HepG2 (cell line): ENCODE measurements at regions not wholly inside any gene's neighbourhood (a gene's known extent, or its start where the extent isn't known, plus 50 kb on each side); places are given as distances from the start of the nearest gene placed in this dataset.

Source experiments
- ATAC-seq: fragments of 200-7000 bp; cut with Tn5 transposase; 3 replicates; pipeline ENCODE4 v1.9.1; 2020; ENCODE audit warnings: mild to moderate bottlenecking, moderate library complexity
- BruUV-seq: library from RNA; stranded (reverse); fragments of 400-500 nt; replicated peaks from 2 replicates; lab custom pipeline; 2021; lab: Mats Ljungman, UMichigan
- CTCF ChIA-PET: fragments of 300-600 bp; formaldehyde crosslinking; extraction: SDS; loops from one replicate; lab custom pipeline; 2021; ENCODE audit warnings: low total read pairs, inconsistent platforms, low intra/inter-chr PET ratio; lab: Yijun Ruan, JAX
- POLR2A ChIA-PET: fragments of 350-600 bp; sonication (Branson Sonifier 250); formaldehyde crosslinking; loops from one replicate; lab custom pipeline; 2020; ENCODE audit warnings: antibody characterized with exemption, inconsistent platforms; lab: Yijun Ruan, JAX
- DNase-seq: peaks from one replicate; pipeline ENCODE4 v3.0.0-alpha.2; 2015; ENCODE audit warnings: low spot score
- FAIRE-seq: peaks from 3 replicates; lab custom pipeline; 2011; peaks lifted over from hg19 to GRCh38; lab: Jason Lieb, UNC
- H2AFZ ChIP-seq: one replicate; pipeline ENCODE4 v1.6.1; 2011; ENCODE audit warnings: low read length, inconsistent platforms
- H3K27ac ChIP-seq: fragments of 300-600 bp; 3 replicates; pipeline ENCODE4 v1.8.0; 2011; ENCODE audit warnings: mixed run types, mild to moderate bottlenecking, mixed read lengths, low read length, inconsistent platforms; ENCODE audit not compliant: insufficient read depth; ENCODE audit errors: extremely low read length
- H3K27me3 ChIP-seq, 2 experiments: fragments of 200-600 bp in 1 of 2; 2 replicates in 1 of 2; 3 replicates in 1 of 2; pipeline versions ENCODE4 v1.6.0 to v1.8.0; 2011; ENCODE audit warnings: low read length in 2 of 2, mild to moderate bottlenecking in 2 of 2, moderate library complexity in 2 of 2, inconsistent platforms in 1 of 2; ENCODE audit not compliant: insufficient read depth in 2 of 2, control insufficient read depth in 1 of 2
- H3K36me3 ChIP-seq, 2 experiments: fragments of 200-600 bp in 1 of 2; replicated peaks in 1 of 2; 2 replicates in 1 of 2; 3 replicates in 1 of 2; pipeline versions ENCODE4 v1.5.1 to v1.8.0; 2011; ENCODE audit warnings: low read length in 2 of 2, inconsistent platforms in 1 of 2; ENCODE audit not compliant: insufficient read depth in 2 of 2, control insufficient read depth in 1 of 2
- H3K4me1 ChIP-seq: 2 replicates; pipeline ENCODE4 v1.5.1; 2012; ENCODE audit warnings: low read length, inconsistent platforms; ENCODE audit not compliant: insufficient read depth
- H3K4me2 ChIP-seq: 2 replicates; pipeline ENCODE4 v1.6.0; 2011; ENCODE audit warnings: low read depth, low read length, inconsistent platforms
- H3K4me3 ChIP-seq, 3 experiments: fragments of 200-600 bp in 1 of 3; sonication (generic), shearing (Covaris generic) in 1 of 3; replicated peaks in 1 of 3; 2 replicates each; pipeline ENCODE4 v1.5.1; 2011 to 2016; ENCODE audit warnings: low read length in 3 of 3, inconsistent platforms in 2 of 3, low read depth in 2 of 3, mild to moderate bottlenecking in 2 of 3, control low read depth in 1 of 3, mixed read lengths in 1 of 3; ENCODE audit not compliant: insufficient read depth in 1 of 3
- H3K79me2 ChIP-seq: one replicate; pipeline ENCODE4 v1.6.1; 2011; ENCODE audit warnings: low read length, inconsistent platforms; ENCODE audit not compliant: insufficient read depth
- H3K9ac ChIP-seq: 2 replicates; pipeline ENCODE4 v1.6.0; 2011; ENCODE audit warnings: mild to moderate bottlenecking, low read depth, low read length, inconsistent platforms; ENCODE audit not compliant: insufficient read depth
- H3K9me3 ChIP-seq: 2 replicates; pipeline ENCODE4 v1.5.1; 2012; ENCODE audit warnings: mild to moderate bottlenecking, low read length
- H4K20me1 ChIP-seq: 2 replicates; pipeline ENCODE4 v1.6.0; 2011; ENCODE audit warnings: inconsistent platforms, mild to moderate bottlenecking, low read length, moderate library complexity; ENCODE audit not compliant: insufficient read depth
- CREB1 ChIP-seq, 2 experiments: fragments of 450-650 bp in 1 of 2; IDR thresholded peaks; 2 replicates each; pipeline ENCODE4 v1.6.1; 2016 to 2017; ENCODE audit warnings: control low read depth in 1 of 2, mild to moderate bottlenecking in 1 of 2, missing compliant biosample characterization in 1 of 2, missing genetic modification characterization in 1 of 2
- ISL2 ChIP-seq: sonication (generic); formaldehyde crosslinking; IDR thresholded peaks from 2 replicates; pipeline ENCODE4 v1.5.0; 2020; ENCODE audit warnings: missing genetic modification reagents
- SNAPC4 ChIP-seq: sonication (generic); formaldehyde crosslinking; IDR thresholded peaks from 2 replicates; pipeline ENCODE4 v1.4.0; 2020; ENCODE audit warnings: mild to moderate bottlenecking, missing genetic modification reagents
- ZNF142 ChIP-seq: sonication (generic); formaldehyde crosslinking; IDR thresholded peaks from 2 replicates; pipeline ENCODE4 v1.4.0; 2020; ENCODE audit warnings: missing genetic modification reagents
- ZNF292 ChIP-seq: sonication (generic); formaldehyde crosslinking; IDR thresholded peaks from 2 replicates; pipeline ENCODE4 v1.8.1; 2022; ENCODE audit warnings: mild to moderate bottlenecking, low read depth, missing genetic modification reagents, borderline replicate concordance
- ZSCAN20 ChIP-seq: sonication (generic); formaldehyde crosslinking; IDR thresholded peaks from 2 replicates; pipeline ENCODE4 v1.4.0; 2020; ENCODE audit warnings: missing genetic modification reagents, mild to moderate bottlenecking, borderline replicate concordance
- WGBS: methylation state at CpG from one replicate; pipeline ENCODE4 v1.1.6; 2017; ENCODE audit warnings: low lambda C conversion rate; 5-methylcytosine and 5-hydroxymethylcytosine counted together
- in situ Hi-C: cut with HindIII; loops from 2 replicates; pipeline ENCODE4 v1.10.0; 2017; ENCODE audit warnings: low pct_unique_long_range_greater_than_20kb; ENCODE audit not compliant: extremely low pct_ligation_motif_present
- intact Hi-C: fragments of 100-400 bp; cut with micrococcal nuclease; formaldehyde crosslinking; loops from one replicate; pipeline ENCODE4 v1.10.0; 2022; ENCODE audit not compliant: unreplicated experiment

- TF ChIP-seq ZNF142 (CRISPR knock-in tag) (no peak), CREB1 (IDR thresholded peaks at IDR 0.05) (no peak), CREB1 (CRISPR knock-in tag; IDR thresholded peaks at IDR 0.05) (no peak), ZSCAN20 (CRISPR knock-in tag) (no peak), ZNF292 (CRISPR knock-in tag) (no peak), ISL2 (CRISPR knock-in tag) (no peak), SNAPC4 (CRISPR knock-in tag) (no peak)
- TF ChIP-seq, all 625 proteins: peak for 0
- DNase-seq (no peak), FAIRE-seq (no peak), ATAC-seq (no peak)
- no TSS peak for BruUV-seq
- ChIA-PET CTCF (no interaction called here), POLR2A (no interaction called here)
- Histone ChIP-seq H4K20me1 (no peaks in the 10 kb centered on the region), H3K27ac (no peak overlapping the region), H3K4me3 (no peak overlapping the region), H3K36me3 (peaks cover 0 to 7% of the 10 kb centered on the region in 2 experiments; a peak in 2 of 5 replicates), H3K9ac (no peak overlapping the region), H3K27me3 (no peaks in the 10 kb centered on the region), H3K4me1 (no peaks in the 10 kb centered on the region), H2AFZ (no peak overlapping the region), H3K4me2 (no peak overlapping the region), H3K79me2 (no peaks in the 10 kb centered on the region), H3K9me3 (no peaks in the 10 kb centered on the region)
- intact Hi-C loops, result no loop called here
- in situ Hi-C loops, result no loop called here
- 85% methylated on average over 10 of the region's 10 CpGs for WGBS
Measured at GRCh38 chr2:10190737-10191532, 68.4 kb downstream of the RRM2 start.
